Tibial nerve (tissue), 4 donors: ENCODE measurements at regions not wholly inside any gene's neighbourhood (a gene's known extent, or its start where the extent isn't known, plus 50 kb on each side); places are given as distances from the start of the nearest gene placed in this dataset.
"Not testable (repeated sequence)": the region's sequence is repeated elsewhere in the genome, so short reads cannot be mapped to it uniquely, and the experiment has no call there.

Experiments used
- DNase-seq, 2 donors: peaks; one replicate each; pipeline ENCODE4 v3.0.0-alpha.2; 2019; ENCODE audit warnings: low spot score in 2 of 2
- H3K27ac ChIP-seq, 4 donors: fragments of 200-600 bp; sonication (generic) in 3 of 4; one replicate each; pipeline ENCODE4 v1.5.1; 2017 to 2019; ENCODE audit warnings: mild to moderate bottlenecking in 1 of 4
- H3K27me3 ChIP-seq, 2 donors: fragments of 200-600 bp; sonication (generic) in 1 of 2; one replicate each; pipeline versions ENCODE4 v1.5.1 to v1.6.0; 2017 to 2019
- H3K36me3 ChIP-seq, 3 donors: fragments of 200-600 bp; sonication (generic); one replicate each; pipeline ENCODE4 v1.5.1; 2018 to 2019
- H3K4me1 ChIP-seq, 4 donors: fragments of 200-600 bp; sonication (generic) in 3 of 4; one replicate each; pipeline ENCODE4 v1.5.1; 2017 to 2019
- H3K4me3 ChIP-seq, 4 donors: fragments of 200-600 bp; sonication (generic) in 3 of 4; one replicate each; pipeline ENCODE4 v1.5.1; 2017 to 2019; ENCODE audit warnings: mild to moderate bottlenecking in 1 of 4, moderate library complexity in 1 of 4
- H3K9me3 ChIP-seq, 4 donors: fragments of 200-600 bp; sonication (generic) in 3 of 4; one replicate each; pipeline ENCODE4 v1.5.1; 2017 to 2019
- CTCF ChIP-seq, 5 experiments: fragments of 200-600 bp in 3 of 5; fragments of 450-650 bp in 2 of 5; sonication (generic) in 3 of 5; IDR thresholded peaks; one replicate each; pipeline ENCODE4 v1.5.1; 2016 to 2019; ENCODE audit warnings: antibody characterized with exemption in 5 of 5, mild to moderate bottlenecking in 3 of 5, moderate library complexity in 2 of 5
- EP300 ChIP-seq, 2 donors: sonication (generic); formaldehyde crosslinking; IDR thresholded peaks; one replicate each; pipeline ENCODE4 v1.6.1; 2017; ENCODE audit warnings: antibody characterized with exemption in 2 of 2, mild to moderate bottlenecking in 1 of 2
- POLR2A ChIP-seq, 2 donors: fragments of 450-650 bp; IDR thresholded peaks; one replicate each; pipeline ENCODE4 v1.6.1; 2017; ENCODE audit warnings: antibody characterized with exemption in 2 of 2, mild to moderate bottlenecking in 2 of 2, moderate library complexity in 2 of 2
- WGBS, 2 donors: methylation state at CpG; one replicate each; pipeline ENCODE4 v1.1.5; 2018; 5-methylcytosine and 5-hydroxymethylcytosine counted together

GRCh38 chr7:125820495-125820894 is 890.9 kb upstream of the POT1 start:
- Histone ChIP-seq H3K4me3 (no peak overlapping the region), H3K27me3 (no peaks in the 10 kb centered on the region), H3K36me3 (no peaks in the 10 kb centered on the region), H3K4me1 (no peaks in the 10 kb centered on the region), H3K9me3 (no peaks in the 10 kb centered on the region), H3K27ac (no peak overlapping the region)
- TF ChIP-seq EP300 (IDR thresholded peaks at IDR 0.05) (no peak), POLR2A (IDR thresholded peaks at IDR 0.05) (no peak), CTCF (IDR thresholded peaks at IDR 0.05) (no peak)
- no peak for DNase-seq

GRCh38 chr7:125814100-125814499 is 884.5 kb upstream of the POT1 start:
- 27% methylated on average over 2 of the region's 2 CpGs for WGBS, 2 donors
- Histone ChIP-seq H3K36me3 (no peaks in the 10 kb centered on the region), H3K27me3 (no peaks in the 10 kb centered on the region), H3K9me3 (no peaks in the 10 kb centered on the region), H3K27ac (no peak overlapping the region), H3K4me1 (no peaks in the 10 kb centered on the region), H3K4me3 (no peak overlapping the region)
- no peak for DNase-seq
- TF ChIP-seq EP300 (IDR thresholded peaks at IDR 0.05): no peak
- no peak for TF ChIP-seq CTCF (IDR thresholded peaks at IDR 0.05)
- no peak for TF ChIP-seq POLR2A (IDR thresholded peaks at IDR 0.05)

- 94 to 95% methylated on average over 4 of the region's 4 CpGs for WGBS, 2 donors
- H3K27ac ChIP-seq, H3K4me1 ChIP-seq, H3K27me3 ChIP-seq, H3K36me3 ChIP-seq, H3K9me3 ChIP-seq, DNase-seq, H3K4me3 ChIP-seq: not testable (repeated sequence)
Observed at GRCh38 chr7:125806491-125806890, 876.9 kb upstream of the POT1 start.

- Histone ChIP-seq H3K9me3 (no peaks in the 10 kb centered on the region), H3K4me3 (no peak overlapping the region), H3K4me1 (no peaks in the 10 kb centered on the region), H3K27ac (no peak overlapping the region), H3K27me3 (no peaks in the 10 kb centered on the region), H3K36me3 (no peaks in the 10 kb centered on the region)
- TF ChIP-seq CTCF (IDR thresholded peaks at IDR 0.05) (no peak), POLR2A (IDR thresholded peaks at IDR 0.05) (no peak), EP300 (IDR thresholded peaks at IDR 0.05) (no peak)
- no peak for DNase-seq
Observed at GRCh38 chr7:125804273-125804672, 874.6 kb upstream of the POT1 start.

GRCh38 chr7:125780153-125780552 is 850.5 kb upstream of the POT1 start:
- no peaks in the 10 kb centered on the region for H3K27me3 ChIP-seq
- no peak overlapping the region for H3K4me3 ChIP-seq
- no peaks in the 10 kb centered on the region for H3K9me3 ChIP-seq
- no peaks in the 10 kb centered on the region for H3K36me3 ChIP-seq
- 69 to 72% methylated on average over 1 of the region's 1 CpG for WGBS, 2 donors
- no peak for TF ChIP-seq POLR2A (IDR thresholded peaks at IDR 0.05)
- TF ChIP-seq CTCF (IDR thresholded peaks at IDR 0.05): no peak
- TF ChIP-seq EP300 (IDR thresholded peaks at IDR 0.05): no peak
- DNase-seq: no peak
- H3K27ac ChIP-seq: no peak overlapping the region
- H3K4me1 ChIP-seq: no peaks in the 10 kb centered on the region

GRCh38 chr7:125775317-125775716 is 845.7 kb upstream of the POT1 start:
- Histone ChIP-seq H3K36me3 (no peaks in the 10 kb centered on the region), H3K4me1 (no peaks in the 10 kb centered on the region), H3K27me3 (no peaks in the 10 kb centered on the region), H3K27ac (no peak overlapping the region), H3K4me3 (no peak overlapping the region), H3K9me3 (no peaks in the 10 kb centered on the region)
- no peak for DNase-seq
- TF ChIP-seq EP300 (IDR thresholded peaks at IDR 0.05) (no peak), POLR2A (IDR thresholded peaks at IDR 0.05) (no peak), CTCF (IDR thresholded peaks at IDR 0.05) (no peak)
- WGBS, 2 donors: 39 to 44% methylated on average over 4 of the region's 4 CpGs
